CD14-positive monocyte (primary cell): ENCODE measurements at regions not wholly inside any gene's neighbourhood (a gene's known extent, or its start where the extent isn't known, plus 50 kb on each side); places are given as distances from the start of the nearest gene placed in this dataset.

Experiments used
- DNase-seq, 3 donors: peaks; one replicate each; pipeline ENCODE4 v3.0.0-alpha.2; 2011 to 2022
- H2AFZ ChIP-seq: 2 replicates; pipeline ENCODE4 v1.6.0; 2012; ENCODE audit warnings: mild to moderate bottlenecking, low read depth, low read length, inconsistent platforms; ENCODE audit not compliant: insufficient read depth, poor library complexity, severe bottlenecking
- H3K27ac ChIP-seq, 2 donors: 1 replicate in 1 of 2; 2 replicates in 1 of 2; pipeline ENCODE4 v1.5.1; 2012 to 2013; ENCODE audit warnings: low read length in 2 of 2, control low read depth in 1 of 2, inconsistent platforms in 1 of 2, low read depth in 1 of 2, mild to moderate bottlenecking in 1 of 2
- H3K27me3 ChIP-seq, 2 donors: one replicate each; pipeline versions ENCODE4 v1.6.0 to v1.6.1; 2011 to 2013; ENCODE audit warnings: low read length in 2 of 2; ENCODE audit not compliant: control insufficient read depth in 2 of 2, insufficient read depth in 2 of 2
- H3K36me3 ChIP-seq, 2 donors: replicated peaks in 1 of 2; 1 replicate in 1 of 2; 2 replicates in 1 of 2; pipeline versions ENCODE4 v1.5.1 to v1.6.1; 2012 to 2013; ENCODE audit warnings: low read length in 2 of 2, control low read depth in 1 of 2, inconsistent platforms in 1 of 2, mild to moderate bottlenecking in 1 of 2; ENCODE audit not compliant: insufficient read depth in 2 of 2, control insufficient read depth in 1 of 2
- H3K4me1 ChIP-seq, 2 donors: 1 replicate in 1 of 2; 2 replicates in 1 of 2; pipeline versions ENCODE4 v1.5.1 to v1.6.1; 2012 to 2013; ENCODE audit warnings: low read length in 2 of 2, control low read depth in 1 of 2, inconsistent platforms in 1 of 2, mild to moderate bottlenecking in 1 of 2, moderate library complexity in 1 of 2; ENCODE audit not compliant: insufficient read depth in 2 of 2, control insufficient read depth in 1 of 2
- H3K4me2 ChIP-seq: replicated peaks from 2 replicates; pipeline ENCODE3; 2012; ENCODE audit warnings: low read length, moderate library complexity, mild to moderate bottlenecking; ENCODE audit not compliant: poor library complexity, severe bottlenecking; ENCODE audit errors: extremely low read depth
- H3K4me3 ChIP-seq, 3 experiments: fragments of 200-600 bp in 1 of 3; sonication (generic) in 1 of 3; replicated peaks in 1 of 3; 1 replicate in 2 of 3; 2 replicates in 1 of 3; pipeline ENCODE4 v1.5.1; 2011 to 2013; ENCODE audit warnings: low read length in 3 of 3, mild to moderate bottlenecking in 3 of 3, control low read depth in 2 of 3, low read depth in 2 of 3, inconsistent platforms in 1 of 3, moderate library complexity in 1 of 3
- H3K79me2 ChIP-seq: 2 replicates; pipeline ENCODE4 v1.6.0; 2012; ENCODE audit warnings: mild to moderate bottlenecking, control low read depth, inconsistent platforms, low read length, moderate library complexity; ENCODE audit not compliant: insufficient read depth
- H3K9ac ChIP-seq: 2 replicates; pipeline ENCODE4 v1.6.0; 2017; ENCODE audit warnings: low read length, mild to moderate bottlenecking; ENCODE audit not compliant: insufficient read depth, poor library complexity, severe bottlenecking
- H3K9me3 ChIP-seq, 2 donors: replicated peaks in 1 of 2; 1 replicate in 1 of 2; 2 replicates in 1 of 2; pipeline versions ENCODE4 v1.5.1 to v1.6.1; 2012 to 2013; ENCODE audit warnings: low read length in 2 of 2, control low read depth in 1 of 2; ENCODE audit not compliant: control insufficient read depth in 1 of 2, insufficient read depth in 1 of 2
- H4K20me1 ChIP-seq: 2 replicates; pipeline ENCODE4 v1.6.0; 2012; ENCODE audit warnings: mild to moderate bottlenecking, low read length, control low read depth, moderate library complexity; ENCODE audit not compliant: insufficient read depth
- H3K27ac Mint-ChIP-seq, 7 donors: one replicate each; pipeline ENCODE4 v1.8.0; 2020; ENCODE audit warnings: mild to moderate bottlenecking in 7 of 7, mixed read lengths in 7 of 7, moderate library complexity in 6 of 7, inconsistent platforms in 2 of 7
- H3K27me3 Mint-ChIP-seq, 3 donors: one replicate each; pipeline ENCODE4 v1.8.0; 2021 to 2022; ENCODE audit warnings: low read depth in 3 of 3, mild to moderate bottlenecking in 3 of 3, mixed read lengths in 3 of 3, moderate library complexity in 3 of 3, inconsistent platforms in 1 of 3
- H3K36me3 Mint-ChIP-seq, 2 donors: one replicate each; pipeline ENCODE4 v1.8.0; 2020; ENCODE audit warnings: mixed read lengths in 2 of 2, inconsistent platforms in 1 of 2, mild to moderate bottlenecking in 1 of 2
- H3K4me1 Mint-ChIP-seq: one replicate; pipeline ENCODE4 v1.8.0; 2020; ENCODE audit warnings: mild to moderate bottlenecking, mixed read lengths
- H3K4me3 Mint-ChIP-seq, 2 donors: one replicate each; pipeline ENCODE4 v1.8.0; 2020; ENCODE audit warnings: mild to moderate bottlenecking in 2 of 2, mixed read lengths in 2 of 2, moderate library complexity in 1 of 2
- H3K9me3 Mint-ChIP-seq, 7 donors: one replicate each; pipeline ENCODE4 v1.8.0; 2020 to 2022; ENCODE audit warnings: mixed read lengths in 7 of 7, mild to moderate bottlenecking in 6 of 7, moderate library complexity in 6 of 7, inconsistent platforms in 2 of 7
- WGBS: methylation state at CpG from one replicate; pipeline ENCODE4 v1.1.5; 2013; ENCODE audit warnings: missing lambda C conversion rate; ENCODE audit not compliant: insufficient coverage; 5-methylcytosine and 5-hydroxymethylcytosine counted together
- intact Hi-C, 2 donors: fragments of 100-400 bp; cut with micrococcal nuclease; formaldehyde crosslinking; loops; one replicate each; pipeline versions ENCODE4 v1.15.0 to v1.15.1; 2023
- TF ChIP-seq, protein P1 (sequence below): fragments of 200-600 bp; IDR thresholded peaks from one replicate; pipeline ENCODE4 v1.8.0; 2022; ENCODE audit warnings: antibody characterized with exemption, mild to moderate bottlenecking

DNA sequence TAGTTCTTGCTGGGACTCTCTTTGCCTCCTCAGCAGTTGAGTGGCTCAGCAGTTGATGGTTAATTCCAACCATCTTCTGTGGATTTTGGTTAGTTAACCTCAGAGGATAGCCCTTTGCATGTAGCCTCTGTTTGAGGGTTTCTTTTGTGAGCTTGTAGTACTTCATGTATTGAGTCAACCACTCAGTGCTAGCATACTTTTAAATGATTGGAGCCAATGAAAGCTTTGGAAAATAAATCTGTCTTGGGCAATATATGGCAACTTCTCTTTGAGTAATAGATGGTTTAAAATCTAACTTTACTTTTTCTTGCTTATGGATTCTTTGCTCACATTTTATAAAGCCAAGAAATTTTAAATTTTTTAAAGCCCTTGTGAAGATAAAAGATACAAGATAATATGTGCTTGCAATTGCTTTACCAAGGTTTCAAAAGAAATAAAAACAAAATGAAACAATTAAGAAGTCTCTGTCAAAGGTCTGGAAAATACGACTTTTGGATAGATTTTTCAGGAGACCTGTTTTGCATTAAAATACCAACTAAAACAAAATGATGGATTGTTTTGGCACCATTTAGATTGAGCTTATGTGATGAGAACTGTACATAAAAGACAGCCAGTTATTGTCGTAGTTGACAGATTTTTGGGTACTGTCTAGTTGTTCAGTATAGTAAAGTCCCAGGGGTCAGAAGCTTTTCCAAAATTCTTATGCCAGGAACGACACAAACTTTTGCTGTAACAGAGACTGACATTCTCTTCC is 181.9 kb downstream of the SPRY1 start:
- intact Hi-C loops = no loop called here
- Histone ChIP-seq H3K27ac (no peak overlapping the region), H3K9me3 (peaks cover 8 to 9% of the 10 kb centered on the region in 2 donors), H3K9ac (no peak overlapping the region), H3K4me1 (no peaks in the 10 kb centered on the region), H2AFZ (no peak overlapping the region), H4K20me1 (no peaks in the 10 kb centered on the region), H3K36me3 (no peaks in the 10 kb centered on the region), H3K4me3 (no peak overlapping the region), H3K27me3 (no peaks in the 10 kb centered on the region), H3K79me2 (no peaks in the 10 kb centered on the region), H3K4me2 (no peak overlapping the region)
- H3K27me3 Mint-ChIP-seq = peaks cover 0 to 3% (median 3%) of the 10 kb centered on the region in 3 donors
- peaks cover 0 to 2% of the 10 kb centered on the region in 2 donors for H3K36me3 Mint-ChIP-seq
- peaks cover 8 to 25% (median 14%) of the 10 kb centered on the region in 7 donors for H3K9me3 Mint-ChIP-seq
- DNase-seq = no peak
- H3K27ac Mint-ChIP-seq = no peak overlapping the region
- no peaks in the 10 kb centered on the region for H3K4me1 Mint-ChIP-seq
- TF ChIP-seq, protein P1, sequence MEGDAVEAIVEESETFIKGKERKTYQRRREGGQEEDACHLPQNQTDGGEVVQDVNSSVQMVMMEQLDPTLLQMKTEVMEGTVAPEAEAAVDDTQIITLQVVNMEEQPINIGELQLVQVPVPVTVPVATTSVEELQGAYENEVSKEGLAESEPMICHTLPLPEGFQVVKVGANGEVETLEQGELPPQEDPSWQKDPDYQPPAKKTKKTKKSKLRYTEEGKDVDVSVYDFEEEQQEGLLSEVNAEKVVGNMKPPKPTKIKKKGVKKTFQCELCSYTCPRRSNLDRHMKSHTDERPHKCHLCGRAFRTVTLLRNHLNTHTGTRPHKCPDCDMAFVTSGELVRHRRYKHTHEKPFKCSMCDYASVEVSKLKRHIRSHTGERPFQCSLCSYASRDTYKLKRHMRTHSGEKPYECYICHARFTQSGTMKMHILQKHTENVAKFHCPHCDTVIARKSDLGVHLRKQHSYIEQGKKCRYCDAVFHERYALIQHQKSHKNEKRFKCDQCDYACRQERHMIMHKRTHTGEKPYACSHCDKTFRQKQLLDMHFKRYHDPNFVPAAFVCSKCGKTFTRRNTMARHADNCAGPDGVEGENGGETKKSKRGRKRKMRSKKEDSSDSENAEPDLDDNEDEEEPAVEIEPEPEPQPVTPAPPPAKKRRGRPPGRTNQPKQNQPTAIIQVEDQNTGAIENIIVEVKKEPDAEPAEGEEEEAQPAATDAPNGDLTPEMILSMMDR = no peak
- no CpG with 5 or more reads among the region's 3 CpGs for WGBS
- no peak overlapping the region for H3K4me3 Mint-ChIP-seq

DNA sequence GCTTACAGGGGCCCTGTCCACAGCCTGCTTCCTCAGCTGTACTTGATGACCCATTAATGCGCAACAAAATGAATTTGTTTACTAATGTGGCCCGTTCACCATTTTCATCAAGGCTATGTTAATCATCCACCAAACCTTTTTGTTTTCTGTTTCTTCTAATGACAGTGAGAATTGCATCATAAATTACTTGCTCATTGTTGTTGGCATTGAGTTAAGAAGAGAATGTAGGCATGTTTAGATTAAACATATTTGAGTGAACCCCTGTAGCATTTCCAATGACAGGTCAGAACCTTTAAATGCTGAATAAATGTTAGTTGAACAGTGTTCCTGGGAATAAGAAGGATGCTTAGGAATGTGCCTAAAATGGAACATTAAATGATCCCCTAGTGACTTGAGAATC is 183.4 kb downstream of the SPRY1 start:
- H3K27ac Mint-ChIP-seq = no peak overlapping the region
- Histone ChIP-seq H3K4me1 (no peaks in the 10 kb centered on the region), H2AFZ (no peak overlapping the region), H3K79me2 (no peaks in the 10 kb centered on the region), H3K27me3 (no peaks in the 10 kb centered on the region), H3K27ac (no peak overlapping the region), H4K20me1 (no peaks in the 10 kb centered on the region), H3K4me2 (no peak overlapping the region), H3K36me3 (no peaks in the 10 kb centered on the region), H3K4me3 (no peak overlapping the region), H3K9me3 (peaks cover 8 to 9% of the 10 kb centered on the region in 2 donors), H3K9ac (no peak overlapping the region)
- no peaks in the 10 kb centered on the region for H3K4me1 Mint-ChIP-seq
- DNase-seq = no peak
- no CpG with 5 or more reads among the region's 2 CpGs for WGBS
- peaks cover 8 to 25% (median 14%) of the 10 kb centered on the region in 7 donors for H3K9me3 Mint-ChIP-seq
- peaks cover 0 to 7% (median 0%) of the 10 kb centered on the region in 3 donors for H3K27me3 Mint-ChIP-seq
- TF ChIP-seq, protein P1 = no peak
- no peak overlapping the region for H3K4me3 Mint-ChIP-seq
- peaks cover 0 to 2% of the 10 kb centered on the region in 2 donors for H3K36me3 Mint-ChIP-seq
- intact Hi-C loops = no loop called here
